ENCODE measurements at regions not wholly inside any gene's neighbourhood (a gene's known extent, or its start where the extent isn't known, plus 50 kb on each side); places are given as distances from the start of the nearest gene placed in this dataset.
"Not testable (repeated sequence)": the region's sequence is repeated elsewhere in the genome, so short reads cannot be mapped to it uniquely, and the experiment has no call there.

- ATAC-seq = no peak
- ChIA-PET CTCF (no interaction called here), POLR2A (ENCODE audit: unreplicated experiment) (no interaction called here)
- Histone ChIP-seq H2AFZ (ENCODE audit: low read length) (no peak overlapping the region), H3K36me3 (ENCODE audit: low read depth, low read length) (no peaks in the 10 kb centered on the region), H3K9ac (ENCODE audit: low read length) (no peak overlapping the region), H3K79me2 (ENCODE audit: low read length) (no peaks in the 10 kb centered on the region), H3F3A (ENCODE audit: low read length, unreplicated experiment) (no peaks in the 10 kb centered on the region), H3K4me2 (ENCODE audit: low read length) (no peak overlapping the region), H3K9me3 (ENCODE audit: low read length) (no peaks in the 10 kb centered on the region), H3K4me1 (ENCODE audit: insufficient read depth, low read length) (no peaks in the 10 kb centered on the region), H3K9me2 (replicated peaks; ENCODE audit: low read length) (no peaks in the 10 kb centered on the region), H3K4me3 (ENCODE audit: low read length) (no peak overlapping the region), H3K27ac (ENCODE audit: low read length) (no peak overlapping the region), H4K20me1 (ENCODE audit: low read length) (no peaks in the 10 kb centered on the region), H3K27me3 (ENCODE audit: low read length) (no peaks in the 10 kb centered on the region)
- no TSS peak for BruUV-seq (replicated peaks)
- TF ChIP-seq EZH2phosphoT487 (IDR thresholded peaks at IDR 0.05; ENCODE audit: borderline replicate concordance, low read length) = no peak
- no peak for TF ChIP-seq CTCF (conservative IDR thresholded peaks at IDR 0.05; ENCODE audit: low read depth, low read length)
- TF ChIP-seq EZH2 (IDR thresholded peaks at IDR 0.05; ENCODE audit: low read length, unreplicated experiment) = no peak
- no peak for DNase-seq
- intact Hi-C loops (cut with micrococcal nuclease) = no loop called here
Observed at GRCh38 chr6:92259171-92259570, 1160.2 kb downstream of the EPHA7 start.

GRCh38 chr6:92243315-92243714 lies 1176.0 kb downstream of the EPHA7 start:
- no peaks in the 10 kb centered on the region for H4K20me1 ChIP-seq (ENCODE audit: low read length)
- intact Hi-C loops (cut with micrococcal nuclease) = no loop called here
- H3K4me2 ChIP-seq (ENCODE audit: low read length) = no peak overlapping the region
- no peak overlapping the region for H3K9ac ChIP-seq (ENCODE audit: low read length)
- H3F3A ChIP-seq (ENCODE audit: low read length, unreplicated experiment) = no peaks in the 10 kb centered on the region
- no peaks in the 10 kb centered on the region for H3K9me3 ChIP-seq (ENCODE audit: low read length)
- POLR2A ChIA-PET (ENCODE audit: unreplicated experiment) = no interaction called here
- H3K4me1 ChIP-seq (ENCODE audit: insufficient read depth, low read length) = no peaks in the 10 kb centered on the region
- H3K4me3 ChIP-seq (ENCODE audit: low read length) = no peak overlapping the region
- ATAC-seq (no peak), DNase-seq (no peak)
- no peaks in the 10 kb centered on the region for H3K79me2 ChIP-seq (ENCODE audit: low read length)
- no peaks in the 10 kb centered on the region for H3K9me2 ChIP-seq (replicated peaks; ENCODE audit: low read length)
- BruUV-seq (replicated peaks) = no TSS peak
- no peak for TF ChIP-seq EZH2 (IDR thresholded peaks at IDR 0.05; ENCODE audit: low read length, unreplicated experiment)
- TF ChIP-seq EZH2phosphoT487 (IDR thresholded peaks at IDR 0.05; ENCODE audit: borderline replicate concordance, low read length) = no peak
- no peak for TF ChIP-seq CTCF (conservative IDR thresholded peaks at IDR 0.05; ENCODE audit: low read depth, low read length)
- CTCF ChIA-PET = no interaction called here
- no peaks in the 10 kb centered on the region for H3K27me3 ChIP-seq (ENCODE audit: low read length)
- H2AFZ ChIP-seq (ENCODE audit: low read length) = no peak overlapping the region
- H3K36me3 ChIP-seq (ENCODE audit: low read depth, low read length) = no peaks in the 10 kb centered on the region
- H3K27ac ChIP-seq (ENCODE audit: low read length) = no peak overlapping the region

GRCh38 chr6:92231171-92231701 lies 1188.1 kb downstream of the EPHA7 start:
- intact Hi-C loops (cut with micrococcal nuclease) = no loop called here
- no peaks in the 10 kb centered on the region for H3K9me2 ChIP-seq (replicated peaks; ENCODE audit: low read length)
- H3K36me3 ChIP-seq (ENCODE audit: low read depth, low read length) = no peaks in the 10 kb centered on the region
- no peaks in the 10 kb centered on the region for H3K27me3 ChIP-seq (ENCODE audit: low read length)
- H3K4me1 ChIP-seq (ENCODE audit: insufficient read depth, low read length) = no peaks in the 10 kb centered on the region
- H3F3A ChIP-seq (ENCODE audit: low read length, unreplicated experiment) = no peaks in the 10 kb centered on the region
- H3K27ac ChIP-seq (ENCODE audit: low read length) = no peak overlapping the region
- no peak overlapping the region for H3K9ac ChIP-seq (ENCODE audit: low read length)
- ChIA-PET CTCF (no interaction called here), POLR2A (ENCODE audit: unreplicated experiment) (no interaction called here)
- H3K4me2 ChIP-seq (ENCODE audit: low read length) = no peak overlapping the region
- no peaks in the 10 kb centered on the region for H3K9me3 ChIP-seq (ENCODE audit: low read length)
- no peaks in the 10 kb centered on the region for H3K79me2 ChIP-seq (ENCODE audit: low read length)
- no peak overlapping the region for H3K4me3 ChIP-seq (ENCODE audit: low read length)
- BruUV-seq (replicated peaks) = no TSS peak
- DNase-seq (no peak), ATAC-seq (no peak)
- TF ChIP-seq CTCF (conservative IDR thresholded peaks at IDR 0.05; ENCODE audit: low read depth, low read length) = no peak
- no peak for TF ChIP-seq EZH2 (IDR thresholded peaks at IDR 0.05; ENCODE audit: low read length, unreplicated experiment)
- TF ChIP-seq EZH2phosphoT487 (IDR thresholded peaks at IDR 0.05; ENCODE audit: borderline replicate concordance, low read length) = no peak
- no peak overlapping the region for H2AFZ ChIP-seq (ENCODE audit: low read length)
- no peaks in the 10 kb centered on the region for H4K20me1 ChIP-seq (ENCODE audit: low read length)

- H3F3A ChIP-seq (ENCODE audit: low read length, unreplicated experiment); intact Hi-C loops (cut with micrococcal nuclease); H3K79me2 ChIP-seq (ENCODE audit: low read length); H3K27ac ChIP-seq (ENCODE audit: low read length); H3K4me2 ChIP-seq (ENCODE audit: low read length); POLR2A ChIA-PET (ENCODE audit: unreplicated experiment); BruUV-seq (replicated peaks); H3K9me2 ChIP-seq (replicated peaks; ENCODE audit: low read length); H2AFZ ChIP-seq (ENCODE audit: low read length); H3K4me3 ChIP-seq (ENCODE audit: low read length); H4K20me1 ChIP-seq (ENCODE audit: low read length); DNase-seq; H3K9ac ChIP-seq (ENCODE audit: low read length); H3K9me3 ChIP-seq (ENCODE audit: low read length); H3K4me1 ChIP-seq (ENCODE audit: insufficient read depth, low read length); H3K36me3 ChIP-seq (ENCODE audit: low read depth, low read length); ATAC-seq; H3K27me3 ChIP-seq (ENCODE audit: low read length); CTCF ChIA-PET: not testable (repeated sequence)
Observed at GRCh38 chr6:92219987-92220386, 1199.4 kb downstream of the EPHA7 start.

All from PC-3 (cell line).